Esophagus squamous epithelium (tissue), 5 donors: ENCODE measurements at regions not wholly inside any gene's neighbourhood (a gene's known extent, or its start where the extent isn't known, plus 50 kb on each side); places are given as distances from the start of the nearest gene placed in this dataset.

Experiments used
- DNase-seq: peaks from one replicate; lab custom pipeline; 2025; lab: John Stamatoyannopoulos, UW
- H3K27ac ChIP-seq, 4 donors: fragments of 200-600 bp; sonication (generic); one replicate each; pipeline ENCODE4 v1.5.1; 2016 to 2019; ENCODE audit warnings: mild to moderate bottlenecking in 1 of 4
- H3K27me3 ChIP-seq, 4 donors: fragments of 200-600 bp; sonication (generic); 1 replicate in 3 of 4; 2 replicates in 1 of 4; pipeline versions ENCODE4 v1.5.1 to v1.6.0; 2017 to 2021; ENCODE audit warnings: antibody characterized with exemption in 1 of 4
- H3K36me3 ChIP-seq, 3 donors: fragments of 200-600 bp; sonication (generic); one replicate each; pipeline ENCODE4 v1.5.1; 2016 to 2019
- H3K4me1 ChIP-seq, 3 donors: fragments of 200-600 bp; sonication (generic); one replicate each; pipeline ENCODE4 v1.5.1; 2017 to 2019
- H3K4me3 ChIP-seq, 4 donors: fragments of 200-600 bp; sonication (generic); 1 replicate in 3 of 4; 2 replicates in 1 of 4; pipeline ENCODE4 v1.5.1; 2016 to 2019; ENCODE audit warnings: mild to moderate bottlenecking in 2 of 4, moderate library complexity in 1 of 4
- H3K9me3 ChIP-seq, 3 donors: fragments of 200-600 bp; sonication (generic); one replicate each; pipeline ENCODE4 v1.5.1; 2016 to 2019
- POLR2A ChIP-seq, 4 donors: fragments of 450-650 bp; IDR thresholded peaks; one replicate each; pipeline ENCODE4 v1.6.1; 2017; ENCODE audit warnings: antibody characterized with exemption in 4 of 4, mild to moderate bottlenecking in 4 of 4, moderate library complexity in 3 of 4
- WGBS, 2 donors: methylation state at CpG; one replicate each; pipeline ENCODE4 v1.1.5; 2018; 5-methylcytosine and 5-hydroxymethylcytosine counted together
- intact Hi-C: fragments of 100-400 bp; cut with DNase I; formaldehyde crosslinking; loops from one replicate; pipeline ENCODE4 v1.15.0; 2022
- TF ChIP-seq, protein P1 (sequence below), 6 experiments: fragments of 450-650 bp in 4 of 6; fragments of 200-600 bp in 2 of 6; sonication (generic) in 2 of 6; IDR thresholded peaks; one replicate each; pipeline ENCODE4 v1.5.1; 2016 to 2019; ENCODE audit warnings: antibody characterized with exemption in 6 of 6, mild to moderate bottlenecking in 4 of 6, moderate library complexity in 4 of 6
- donor health status: DM: yes; HTN: yes; CAD: no.

DNA sequence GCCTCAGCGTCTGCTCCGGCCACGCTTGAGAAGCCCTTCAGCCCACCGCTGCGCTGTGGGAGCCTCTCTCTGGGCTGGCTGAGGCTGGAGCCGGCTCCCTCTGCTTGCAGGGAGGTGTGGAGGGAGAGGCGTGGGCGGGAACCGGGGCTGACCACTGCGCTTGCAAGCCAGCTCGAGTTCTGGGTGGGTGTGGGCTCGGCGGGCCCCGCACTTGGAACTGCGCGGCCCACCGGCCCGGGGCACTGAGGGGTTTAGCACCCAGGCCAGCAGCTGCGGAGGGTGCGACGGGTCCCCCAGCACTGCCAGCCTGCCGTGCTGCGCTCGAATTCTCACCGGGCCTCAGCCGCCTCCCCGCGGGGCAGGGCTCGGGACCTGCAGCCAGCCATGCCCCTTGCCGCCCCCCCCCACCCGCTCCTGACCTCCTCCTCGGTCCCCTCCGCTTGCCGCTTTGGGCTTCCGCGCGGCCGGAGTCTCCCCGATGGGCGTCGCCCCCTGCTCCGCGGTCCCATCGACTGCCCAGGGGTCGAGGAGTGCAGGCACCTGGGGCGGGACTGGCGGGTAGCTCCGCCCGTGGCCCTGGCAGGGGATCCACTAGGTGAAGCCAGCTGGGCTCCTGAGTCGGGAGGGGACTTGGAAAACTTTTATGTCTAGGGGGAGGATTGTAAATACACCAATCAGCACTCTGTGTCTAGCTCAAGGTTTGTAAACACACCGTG lies 106.7 kb downstream of the RAP2B start:
- no peaks in the 10 kb centered on the region for H3K27me3 ChIP-seq
- intact Hi-C loops: no loop called here
- 90 to 93% methylated on average over 6 to 14 of the region's 51 CpGs for WGBS, 2 donors
- DNase-seq: no peak
- no peaks in the 10 kb centered on the region for H3K36me3 ChIP-seq
- peaks cover 0 to 8% (median 0%) of the 10 kb centered on the region in 3 donors for H3K9me3 ChIP-seq
- peaks cover 0 to 4% (median 0%) of the 10 kb centered on the region in 3 donors for H3K4me1 ChIP-seq
- no peak overlapping the region for H3K4me3 ChIP-seq
- TF ChIP-seq, protein P1, sequence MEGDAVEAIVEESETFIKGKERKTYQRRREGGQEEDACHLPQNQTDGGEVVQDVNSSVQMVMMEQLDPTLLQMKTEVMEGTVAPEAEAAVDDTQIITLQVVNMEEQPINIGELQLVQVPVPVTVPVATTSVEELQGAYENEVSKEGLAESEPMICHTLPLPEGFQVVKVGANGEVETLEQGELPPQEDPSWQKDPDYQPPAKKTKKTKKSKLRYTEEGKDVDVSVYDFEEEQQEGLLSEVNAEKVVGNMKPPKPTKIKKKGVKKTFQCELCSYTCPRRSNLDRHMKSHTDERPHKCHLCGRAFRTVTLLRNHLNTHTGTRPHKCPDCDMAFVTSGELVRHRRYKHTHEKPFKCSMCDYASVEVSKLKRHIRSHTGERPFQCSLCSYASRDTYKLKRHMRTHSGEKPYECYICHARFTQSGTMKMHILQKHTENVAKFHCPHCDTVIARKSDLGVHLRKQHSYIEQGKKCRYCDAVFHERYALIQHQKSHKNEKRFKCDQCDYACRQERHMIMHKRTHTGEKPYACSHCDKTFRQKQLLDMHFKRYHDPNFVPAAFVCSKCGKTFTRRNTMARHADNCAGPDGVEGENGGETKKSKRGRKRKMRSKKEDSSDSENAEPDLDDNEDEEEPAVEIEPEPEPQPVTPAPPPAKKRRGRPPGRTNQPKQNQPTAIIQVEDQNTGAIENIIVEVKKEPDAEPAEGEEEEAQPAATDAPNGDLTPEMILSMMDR (IDR thresholded peaks at IDR 0.05): no peak
- no peak overlapping the region for H3K27ac ChIP-seq

DNA sequence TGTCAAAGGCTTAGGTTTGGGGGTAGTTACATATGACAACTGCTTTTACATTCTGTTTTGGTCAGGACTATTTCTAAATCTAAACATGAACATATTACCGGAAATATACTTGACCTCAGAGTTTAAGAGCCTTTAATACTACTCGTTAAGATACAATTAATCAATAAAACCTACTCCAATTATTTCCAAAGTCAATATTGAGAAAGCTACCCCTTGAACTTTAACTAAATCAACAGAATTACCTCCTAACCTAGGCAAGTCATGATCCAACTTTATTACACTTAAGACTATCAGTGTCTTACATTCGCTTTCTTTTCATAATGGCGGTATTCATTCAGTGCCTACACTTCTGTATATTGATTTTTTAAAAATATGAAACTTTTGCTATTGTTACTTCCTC lies 107.7 kb downstream of the RAP2B start:
- intact Hi-C loops: no loop called here
- Histone ChIP-seq H3K4me3 (no peak overlapping the region), H3K4me1 (peaks cover 0 to 6% (median 0%) of the 10 kb centered on the region in 3 donors), H3K27ac (no peak overlapping the region), H3K27me3 (no peaks in the 10 kb centered on the region), H3K9me3 (peaks cover 0 to 8% (median 0%) of the 10 kb centered on the region in 3 donors), H3K36me3 (no peaks in the 10 kb centered on the region)
- 77 to 85% methylated on average over 4 of the region's 4 CpGs for WGBS, 2 donors
- DNase-seq: no peak
- TF ChIP-seq, protein P1 (IDR thresholded peaks at IDR 0.05): no peak
- TF ChIP-seq POLR2A (IDR thresholded peaks at IDR 0.05): no peak

DNA sequence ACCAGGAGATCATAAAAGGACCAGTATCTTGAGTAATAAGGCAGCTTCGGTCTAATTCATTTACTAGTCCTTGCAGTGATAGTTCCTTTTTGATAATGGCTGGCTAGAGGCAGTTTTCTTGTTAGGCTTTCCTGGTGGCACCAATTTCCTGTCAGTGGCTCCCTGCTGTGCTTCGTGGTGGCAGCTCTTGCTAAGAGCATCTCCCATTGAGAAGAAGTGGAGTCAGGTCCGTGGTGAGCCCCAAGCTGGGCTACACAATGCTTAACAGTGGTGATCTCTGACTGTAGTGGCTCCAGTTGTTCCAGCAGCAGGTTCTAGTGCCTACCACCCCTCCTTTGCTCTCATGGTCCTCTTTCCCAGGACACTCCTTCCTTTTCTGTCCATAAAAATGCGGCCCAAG lies 111.2 kb downstream of the RAP2B start:
- Histone ChIP-seq H3K27me3 (no peaks in the 10 kb centered on the region), H3K4me3 (no peak overlapping the region), H3K9me3 (peaks cover 0 to 8% (median 0%) of the 10 kb centered on the region in 3 donors), H3K36me3 (no peaks in the 10 kb centered on the region), H3K4me1 (peaks cover 0 to 6% (median 0%) of the 10 kb centered on the region in 3 donors), H3K27ac (peak overlapping the region in 1 of 4 donors; percentile 34)
- 76 to 89% methylated on average over 3 to 4 of the region's 4 CpGs for WGBS, 2 donors
- no peak for DNase-seq
- intact Hi-C loops: no loop called here
- TF ChIP-seq, protein P1 (IDR thresholded peaks at IDR 0.05): no peak
- TF ChIP-seq POLR2A (IDR thresholded peaks at IDR 0.05): no peak

DNA sequence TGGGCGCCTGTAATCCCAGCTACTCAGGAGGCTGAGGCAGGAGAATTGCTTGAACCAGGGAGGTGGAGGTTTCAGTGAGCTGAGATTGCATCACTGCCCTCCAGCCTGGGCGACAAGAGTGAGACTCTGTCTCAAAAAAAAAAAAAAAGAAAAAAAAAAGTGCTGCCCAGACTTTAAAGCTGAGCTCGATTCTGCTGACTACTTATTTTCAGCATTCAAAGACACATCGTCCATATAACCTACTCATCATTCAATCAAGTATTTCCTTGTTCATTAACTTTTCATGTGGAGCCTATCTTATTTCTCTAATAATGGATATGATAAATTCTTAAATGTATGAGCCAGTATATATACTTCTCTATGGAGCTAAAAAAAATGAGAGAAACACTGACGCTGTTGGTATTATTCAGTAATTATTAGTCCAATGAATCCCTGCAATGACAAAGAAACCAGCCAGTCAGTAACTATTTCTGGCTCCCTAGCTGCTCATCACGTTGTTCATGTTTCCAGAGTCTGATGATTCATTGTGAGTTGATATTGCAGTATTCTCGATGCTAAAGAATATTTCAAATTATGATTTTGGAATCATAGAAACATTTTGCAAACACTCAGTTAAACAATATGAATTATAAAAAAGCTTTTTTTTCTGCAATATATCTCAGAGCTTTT lies 111.9 kb downstream of the RAP2B start:
- no peak for DNase-seq
- H3K27me3 ChIP-seq: no peaks in the 10 kb centered on the region
- H3K4me1 ChIP-seq: peaks cover 0 to 6% (median 0%) of the 10 kb centered on the region in 3 donors
- WGBS, 2 donors: 51 to 57% methylated on average over 6 to 7 of the region's 7 CpGs
- peaks cover 0 to 2% (median 0%) of the 10 kb centered on the region in 3 donors for H3K9me3 ChIP-seq
- TF ChIP-seq POLR2A (IDR thresholded peaks at IDR 0.05): no peak
- TF ChIP-seq, protein P1 (IDR thresholded peaks at IDR 0.05): no peak
- H3K27ac ChIP-seq: peak overlapping the region in 1 of 4 donors; percentile 34
- no peaks in the 10 kb centered on the region for H3K36me3 ChIP-seq
- no peak overlapping the region for H3K4me3 ChIP-seq
- intact Hi-C loops: no loop called here

- H3K9me3 ChIP-seq: no peaks in the 10 kb centered on the region
- TF ChIP-seq, protein P1 (IDR thresholded peaks at IDR 0.05): no peak
- no peak for TF ChIP-seq POLR2A (IDR thresholded peaks at IDR 0.05)
- intact Hi-C loops: no loop called here
- WGBS, 2 donors: 64 to 69% methylated on average over 3 of the region's 3 CpGs
- peaks cover 0 to 6% (median 0%) of the 10 kb centered on the region in 3 donors for H3K4me1 ChIP-seq
- H3K36me3 ChIP-seq: no peaks in the 10 kb centered on the region
- H3K27ac ChIP-seq: no peak overlapping the region
- DNase-seq: no peak
- no peaks in the 10 kb centered on the region for H3K27me3 ChIP-seq
- no peak overlapping the region for H3K4me3 ChIP-seq
Measured at GRCh38 chr3:153274561-153274960, 112.5 kb downstream of the RAP2B start.
